Common myeloid progenitor, CD34-positive (primary cell): ENCODE measurements at regions not wholly inside any gene's neighbourhood (a gene's known extent, or its start where the extent isn't known, plus 50 kb on each side); places are given as distances from the start of the nearest gene placed in this dataset.

Experiments
- CTCF ChIA-PET: fragments of 350-600 bp; sonication (Branson Sonifier 250); formaldehyde crosslinking; loops from one replicate; lab custom pipeline; 2021; ENCODE audit warnings: antibody characterized with exemption; lab: Charles Lee
- POLR2A ChIA-PET: fragments of 350-600 bp; sonication (Branson Sonifier 250); formaldehyde crosslinking; loops from one replicate; lab custom pipeline; 2021; ENCODE audit warnings: antibody characterized with exemption; lab: Charles Lee
- DNase-seq, 3 donors: peaks; one replicate each; pipeline versions ENCODE4 v3.0.0 to v3.0.0-alpha.2; 2013
- H3K27ac ChIP-seq, 2 experiments: 1 replicate in 1 of 2; 2 replicates in 1 of 2; pipeline ENCODE4 v1.7.0; 2013; ENCODE audit warnings: inconsistent platforms in 2 of 2, low read length in 2 of 2, mild to moderate bottlenecking in 2 of 2, low read depth in 1 of 2, moderate library complexity in 1 of 2; ENCODE audit not compliant: severe bottlenecking in 2 of 2, insufficient read depth in 1 of 2, poor library complexity in 1 of 2
- H3K27me3 ChIP-seq, 5 experiments: replicated peaks in 2 of 5; 1 replicate in 3 of 5; 2 replicates in 2 of 5; pipeline versions ENCODE4 v1.6.1 to v1.7.0; 2013; ENCODE audit warnings: low read length in 4 of 5, mild to moderate bottlenecking in 2 of 5, moderate library complexity in 2 of 5, inconsistent platforms in 1 of 5; ENCODE audit not compliant: insufficient read depth in 5 of 5, control insufficient read depth in 4 of 5
- H3K36me3 ChIP-seq, 4 experiments: 1 replicate in 2 of 4; 2 replicates in 2 of 4; pipeline versions ENCODE4 v1.6.1 to v1.7.0; 2013; ENCODE audit warnings: low read length in 3 of 4, control low read depth in 1 of 4, mild to moderate bottlenecking in 1 of 4; ENCODE audit not compliant: control insufficient read depth in 4 of 4, insufficient read depth in 4 of 4
- H3K4me1 ChIP-seq, 4 experiments: 1 replicate in 3 of 4; 2 replicates in 1 of 4; pipeline versions ENCODE4 v1.6.1 to v1.7.1; 2013; ENCODE audit warnings: low read length in 3 of 4, mild to moderate bottlenecking in 3 of 4, control low read depth in 1 of 4, inconsistent platforms in 1 of 4, moderate library complexity in 1 of 4; ENCODE audit not compliant: control insufficient read depth in 4 of 4, insufficient read depth in 4 of 4; ENCODE audit errors: control extremely low read depth in 1 of 4
- H3K4me3 ChIP-seq, 7 experiments: 1 replicate in 4 of 7; 2 replicates in 3 of 7; pipeline versions ENCODE4 v1.5.1 to v1.7.0; 2013; ENCODE audit warnings: mild to moderate bottlenecking in 7 of 7, low read length in 6 of 7, moderate library complexity in 6 of 7, inconsistent platforms in 2 of 7, low read depth in 2 of 7, control low read depth in 1 of 7; ENCODE audit not compliant: insufficient read depth in 4 of 7, control insufficient read depth in 1 of 7; ENCODE audit errors: extremely low read depth in 1 of 7
- H3K9me3 ChIP-seq, 5 experiments: 1 replicate in 4 of 5; 2 replicates in 1 of 5; pipeline versions ENCODE4 v1.6.1 to v1.7.1; 2013; ENCODE audit warnings: low read length in 4 of 5, mild to moderate bottlenecking in 2 of 5, inconsistent platforms in 1 of 5, low read depth in 1 of 5, moderate library complexity in 1 of 5; ENCODE audit not compliant: control insufficient read depth in 4 of 5, insufficient read depth in 2 of 5; ENCODE audit errors: control extremely low read depth in 1 of 5
- WGBS: methylation state at CpG from one replicate; pipeline ENCODE4 v1.1.5; 2013; ENCODE audit not compliant: insufficient coverage; 5-methylcytosine and 5-hydroxymethylcytosine counted together

- ChIA-PET CTCF (interaction anchor here (1.2 to 1.7 kb wide), 2 partner anchors 18 to 54 kb away, joined by 3 to 5 read pairs; no protein-coding TSS in a partner anchor), POLR2A (no interaction called here)
- no peak overlapping the region for H3K4me3 ChIP-seq
- DNase-seq, result peak in 2 of 3 donors; percentile 14 to 19
- peaks cover 0 to 7% (median 0%) of the 10 kb centered on the region in 5 experiments for H3K9me3 ChIP-seq
- no peak overlapping the region for H3K27ac ChIP-seq
- H3K27me3 ChIP-seq, result no peaks in the 10 kb centered on the region
- H3K36me3 ChIP-seq, result no peaks in the 10 kb centered on the region
- H3K4me1 ChIP-seq, result no peaks in the 10 kb centered on the region
- 38% methylated on average over 12 of the region's 12 CpGs for WGBS
Measured at GRCh38 chr19:14318873-14319272, 62.4 kb upstream of the ADGRE5 start.

GRCh38 chr19:14317157-14317556, 64.1 kb upstream of the ADGRE5 start:
- WGBS, result 95% methylated on average over 17 of the region's 21 CpGs
- ChIA-PET POLR2A (interaction anchor here (0.6 kb wide), 1 partner anchor 27 kb away, joined by 3 read pairs; no protein-coding TSS in a partner anchor), CTCF (interaction anchor here (1.3 kb wide), 1 partner anchor 8 kb away, joined by 3 read pairs; no protein-coding TSS in a partner anchor)
- Histone ChIP-seq H3K4me1 (no peaks in the 10 kb centered on the region), H3K9me3 (peaks cover 0 to 7% (median 0%) of the 10 kb centered on the region in 5 experiments), H3K27me3 (no peaks in the 10 kb centered on the region), H3K27ac (no peak overlapping the region), H3K4me3 (no peak overlapping the region), H3K36me3 (no peaks in the 10 kb centered on the region)
- DNase-seq, result no peak

GRCh38 chr19:14315433-14315832, 65.8 kb upstream of the ADGRE5 start:
- Histone ChIP-seq H3K4me1 (peaks cover 0 to under 1% (median 0%) of the 10 kb centered on the region in 4 experiments), H3K9me3 (peaks cover 0 to 5% (median 0%) of the 10 kb centered on the region in 5 experiments), H3K4me3 (no peak overlapping the region), H3K36me3 (no peaks in the 10 kb centered on the region), H3K27ac (no peak overlapping the region), H3K27me3 (no peaks in the 10 kb centered on the region)
- ChIA-PET CTCF (no interaction called here), POLR2A (no interaction called here)
- DNase-seq, result no peak
- 98% methylated on average over 5 of the region's 10 CpGs for WGBS

GRCh38 chr19:14310055-14310454, 71.2 kb upstream of the ADGRE5 start:
- CTCF ChIA-PET, result interaction anchor here (0.6 kb wide), 1 partner anchor 214 kb away, joined by 3 read pairs; no protein-coding TSS in a partner anchor
- Histone ChIP-seq H3K27ac (no peak overlapping the region), H3K36me3 (no peaks in the 10 kb centered on the region), H3K27me3 (no peaks in the 10 kb centered on the region), H3K4me1 (peaks cover 0 to 15% (median 4%) of the 10 kb centered on the region in 4 experiments), H3K4me3 (no peak overlapping the region), H3K9me3 (peaks cover 0 to 1% (median 0%) of the 10 kb centered on the region in 5 experiments)
- POLR2A ChIA-PET, result no interaction called here
- peak in 2 of 3 donors; percentile 67 to 74 for DNase-seq
- WGBS, result 56% methylated on average over 1 of the region's 5 CpGs

GRCh38 chr19:14305706-14306105, 75.5 kb upstream of the ADGRE5 start:
- CTCF ChIA-PET, result interaction anchor here (1.5 kb wide), 1 partner anchor 16 kb away, joined by 5 read pairs; no protein-coding TSS in a partner anchor
- 96% methylated on average over 4 of the region's 6 CpGs for WGBS
- no peak for DNase-seq

GRCh38 chr19:14301150-14301549, 80.1 kb upstream of the ADGRE5 start:
- Histone ChIP-seq H3K27me3 (peaks cover 0 to 3% (median 0%) of the 10 kb centered on the region in 5 experiments), H3K36me3 (no peaks in the 10 kb centered on the region), H3K9me3 (no peaks in the 10 kb centered on the region), H3K27ac (no peak overlapping the region), H3K4me1 (no peaks in the 10 kb centered on the region), H3K4me3 (no peak overlapping the region)
- ChIA-PET CTCF (interaction anchor here (1.1 kb wide), 1 partner anchor 83 kb away, joined by 3 read pairs; no protein-coding TSS in a partner anchor), POLR2A (no interaction called here)
- DNase-seq, result no peak
- 96% methylated on average over 4 of the region's 6 CpGs for WGBS

More at GRCh38 chr19:14305706-14306105, 75.5 kb upstream of the ADGRE5 start:
- Histone ChIP-seq H3K36me3 (no peaks in the 10 kb centered on the region), H3K27me3 (peaks cover 0 to 3% (median 0%) of the 10 kb centered on the region in 5 experiments), H3K4me3 (no peak overlapping the region), H3K4me1 (peaks cover 0 to 15% (median 4%) of the 10 kb centered on the region in 4 experiments), H3K9me3 (peaks cover 0 to 1% (median 0%) of the 10 kb centered on the region in 5 experiments), H3K27ac (no peak overlapping the region)
- POLR2A ChIA-PET, result no interaction called here

- H3K27me3 ChIP-seq, result peaks cover 0 to 3% (median 0%) of the 10 kb centered on the region in 5 experiments
- no peak overlapping the region for H3K27ac ChIP-seq
- no peak overlapping the region for H3K4me3 ChIP-seq
- POLR2A ChIA-PET, result no interaction called here
- CTCF ChIA-PET, result no interaction called here
- no CpG with 5 or more reads among the region's 6 CpGs for WGBS
- no peak for DNase-seq
- no peaks in the 10 kb centered on the region for H3K9me3 ChIP-seq
- H3K36me3 ChIP-seq, result no peaks in the 10 kb centered on the region
- H3K4me1 ChIP-seq, result no peaks in the 10 kb centered on the region
Measured at GRCh38 chr19:14300303-14300702, 80.9 kb upstream of the ADGRE5 start.
